DMS53 treated with DMSO at 0.1 percent for 48 hours (cell line): ENCODE measurements at regions not wholly inside any gene's neighbourhood (a gene's known extent, or its start where the extent isn't known, plus 50 kb on each side); places are given as distances from the start of the nearest gene placed in this dataset.
A peak's percentile ranks its signal among the peaks of the same experiment; 100 is the strongest.

Source experiments
- DNase-seq: peaks from one replicate; lab custom pipeline; 2025; ENCODE audit not compliant: unreplicated experiment; lab: John Stamatoyannopoulos, UW

DNA sequence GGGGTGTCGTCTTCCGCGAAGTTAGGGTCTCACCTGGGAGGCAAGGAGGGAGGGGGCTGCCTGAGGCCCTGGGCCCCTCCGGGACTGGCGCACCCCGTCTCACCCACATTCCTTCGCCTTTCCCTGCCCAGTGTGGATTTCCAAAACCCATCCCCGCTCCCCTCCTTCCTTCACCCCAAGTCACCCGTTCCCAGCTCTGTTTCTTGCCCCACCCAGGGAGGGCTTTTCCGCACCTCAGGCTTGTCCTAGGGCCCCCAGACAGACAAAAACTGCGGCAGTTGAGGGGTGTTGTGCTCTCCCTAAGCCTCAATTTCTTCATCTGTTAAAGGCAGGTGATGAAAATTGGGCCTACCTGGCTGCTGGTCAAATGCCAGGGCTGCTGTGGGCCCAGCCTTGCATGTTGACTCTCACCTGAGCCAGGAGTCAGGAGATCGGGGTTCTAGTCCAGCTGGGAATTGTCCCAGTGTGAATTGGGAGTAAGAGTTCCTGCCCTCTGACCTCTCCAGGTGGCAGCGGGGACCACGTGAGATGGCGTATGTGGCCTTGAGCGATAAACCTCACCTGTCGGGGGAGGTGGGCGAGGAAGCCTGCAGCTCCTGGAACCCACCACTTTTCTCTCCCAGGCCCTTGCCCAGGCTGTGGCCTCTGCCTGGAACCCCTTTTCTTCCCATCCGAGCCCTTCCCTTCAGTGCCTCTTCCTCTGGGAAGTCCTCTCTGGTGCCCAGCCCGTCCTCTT, 143.4 kb upstream of the IER5L start:
- DNase-seq: no peak

DNA sequence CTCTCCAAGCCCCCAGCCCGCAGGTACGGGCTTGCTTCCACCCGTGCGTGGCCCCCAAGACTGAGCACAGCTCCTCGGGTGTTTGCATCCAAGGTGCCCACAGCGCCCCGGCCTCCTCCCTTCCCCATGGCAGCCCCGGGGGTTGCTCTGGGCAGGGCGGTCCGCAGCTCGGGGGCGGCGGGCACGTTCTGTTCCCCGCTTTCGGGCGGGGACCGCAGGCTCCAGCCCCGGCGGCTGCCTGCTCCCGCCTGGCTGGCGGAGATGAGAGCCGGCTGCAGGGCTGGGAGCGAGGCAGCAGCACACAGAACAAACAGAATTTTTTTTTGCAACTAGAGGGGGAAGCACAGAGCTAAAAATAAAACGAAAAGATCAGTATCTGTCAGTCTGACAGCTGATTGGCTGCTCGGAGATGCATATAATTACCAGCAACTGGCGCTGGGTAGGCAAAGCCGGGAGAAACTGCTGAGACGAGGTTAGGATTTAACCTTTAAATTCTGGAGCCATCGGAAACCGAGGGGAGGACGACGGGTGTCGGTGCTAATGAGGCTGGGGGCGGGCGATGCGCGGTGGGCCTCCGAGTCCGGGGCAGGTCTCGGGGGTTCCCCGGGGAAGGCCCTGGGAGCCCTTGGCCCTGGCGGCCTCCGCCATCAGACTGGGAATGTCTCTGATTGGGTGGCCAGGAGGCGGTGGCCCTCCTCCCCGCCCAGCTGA, 142.7 kb upstream of the IER5L start:
- DNase-seq: peak; percentile 87

DNA sequence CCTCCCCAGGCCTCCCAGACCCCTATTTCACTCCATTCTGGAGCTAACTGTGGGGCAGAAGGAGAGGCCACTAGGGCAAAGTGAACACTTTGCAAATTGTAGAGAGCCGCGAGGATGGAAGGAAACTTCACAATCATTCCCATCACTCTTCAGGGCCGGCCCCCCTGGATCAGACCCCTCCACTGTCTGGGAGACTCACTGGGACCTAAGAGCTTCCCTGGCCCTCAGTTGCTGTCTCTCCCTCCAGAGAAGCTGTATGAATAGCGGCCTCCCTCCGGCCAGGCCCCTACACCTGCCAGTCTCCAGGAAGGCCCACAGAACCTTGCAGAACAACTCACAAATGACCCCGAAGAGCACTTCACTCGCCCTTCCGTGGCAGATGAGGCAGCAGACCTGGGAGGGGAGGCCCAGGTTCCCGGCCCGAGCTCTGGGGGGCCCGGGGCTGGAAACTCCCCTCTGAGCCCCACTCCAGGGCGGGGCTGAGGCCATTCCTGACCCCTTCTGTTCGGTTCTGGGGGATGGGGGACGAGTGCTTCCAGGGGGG, 141.9 kb upstream of the IER5L start:
- DNase-seq: no peak

DNA sequence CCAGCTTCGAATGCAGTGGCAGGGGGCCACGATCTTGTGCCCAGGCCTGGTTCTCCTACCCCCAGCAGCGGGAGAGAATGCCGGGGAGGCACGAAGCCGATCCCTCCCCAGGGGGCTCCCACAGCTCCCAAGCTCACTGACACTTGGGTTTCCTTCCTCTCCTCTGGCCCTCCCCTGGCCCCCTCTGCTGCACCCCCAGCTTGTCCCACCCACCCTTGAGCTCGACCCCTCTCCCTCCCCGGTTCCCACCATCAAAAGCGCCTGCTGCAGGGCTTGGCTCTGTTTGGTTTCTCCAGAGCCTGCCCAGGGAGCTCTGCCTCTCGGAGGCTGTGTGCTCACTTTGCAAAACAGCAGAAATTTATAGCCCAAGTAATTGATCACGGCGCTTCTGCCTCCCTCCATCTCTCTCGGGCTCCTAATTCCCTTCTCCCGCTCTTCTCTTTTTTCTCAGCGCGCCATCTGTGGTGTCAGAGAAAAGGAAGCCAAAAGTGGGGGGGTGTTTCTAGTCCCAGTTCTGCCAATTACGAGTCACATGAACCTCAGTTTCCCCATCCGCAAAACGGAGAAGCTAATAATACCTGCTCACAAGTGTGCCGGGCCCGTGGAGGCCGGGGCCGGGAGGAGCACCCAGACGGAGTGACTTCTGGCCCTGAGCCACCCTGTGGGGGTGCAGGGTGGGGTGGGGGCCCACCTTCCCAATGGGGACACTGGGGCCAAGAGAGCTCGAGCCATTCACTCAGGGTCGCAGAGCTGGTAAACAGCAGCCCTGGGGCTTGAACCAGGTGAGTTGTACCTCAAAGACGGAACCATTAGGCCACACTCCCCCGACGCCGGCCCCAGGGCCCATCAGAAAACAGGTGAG, 141.2 kb upstream of the IER5L start:
- DNase-seq: no peak

- no peak for DNase-seq
Observed at GRCh38 chr9:129318121-129319075, 140.3 kb upstream of the IER5L start.

- peak; percentile 19 for DNase-seq
Observed at GRCh38 chr9:129317179-129318011, 139.3 kb upstream of the IER5L start.

GRCh38 chr9:129316281-129317030, 138.4 kb upstream of the IER5L start:
- no peak for DNase-seq

- DNase-seq: no peak
Observed at GRCh38 chr9:129313331-129313955, 135.4 kb upstream of the IER5L start.

DNA sequence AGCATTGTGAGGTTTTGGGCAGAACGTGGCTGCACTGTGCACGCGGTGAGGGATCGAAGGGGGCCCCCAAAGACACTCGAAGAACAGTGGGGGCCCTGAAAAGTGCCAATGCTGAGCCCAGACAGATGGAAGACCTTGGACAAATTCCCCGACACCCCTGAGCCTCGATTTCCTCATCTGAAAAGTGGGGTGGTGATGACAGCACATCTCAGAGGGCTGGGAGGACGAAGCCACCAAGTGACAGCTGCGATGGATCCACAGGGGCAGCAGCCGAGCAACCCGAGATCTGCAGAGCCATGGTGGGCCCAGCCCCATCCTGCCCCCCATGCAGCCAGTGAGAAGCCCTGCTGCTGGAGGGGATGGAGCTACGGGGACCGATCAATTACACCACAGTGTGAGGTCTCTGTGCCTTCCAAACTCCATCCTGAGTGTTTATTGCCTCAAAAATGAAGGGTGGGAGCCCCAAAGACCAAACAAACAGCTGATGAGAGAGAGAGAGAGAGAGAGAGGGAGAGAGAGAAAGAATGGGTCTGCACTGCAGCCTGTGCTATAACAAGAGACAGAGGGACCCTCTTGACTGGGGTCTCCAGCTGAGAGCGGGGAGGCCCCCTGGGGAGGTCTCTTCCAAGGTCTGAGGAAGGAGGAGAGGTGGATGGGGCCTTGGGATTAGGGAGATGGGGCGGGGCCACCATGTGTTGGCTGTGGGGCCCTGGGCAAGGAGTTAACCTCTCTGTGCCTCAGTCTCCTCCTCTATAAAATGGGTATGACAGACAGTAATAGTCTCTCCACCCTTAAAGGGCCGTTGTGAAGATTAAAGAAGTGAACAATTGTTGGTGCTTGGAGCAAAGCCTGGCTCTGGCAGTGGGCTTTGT, 134.4 kb upstream of the IER5L start:
- no peak for DNase-seq

GRCh38 chr9:129311643-129312042, 133.6 kb upstream of the IER5L start:
- no peak for DNase-seq

GRCh38 chr9:129310666-129311350, 132.7 kb upstream of the IER5L start:
- no peak for DNase-seq

- DNase-seq: no peak
Observed at GRCh38 chr9:129309906-129310305, 131.8 kb upstream of the IER5L start.

- DNase-seq: no peak
Observed at GRCh38 chr9:129309041-129309430, 131.0 kb upstream of the IER5L start.

GRCh38 chr9:129307227-129307970, 129.3 kb upstream of the IER5L start:
- DNase-seq: no peak

DNA sequence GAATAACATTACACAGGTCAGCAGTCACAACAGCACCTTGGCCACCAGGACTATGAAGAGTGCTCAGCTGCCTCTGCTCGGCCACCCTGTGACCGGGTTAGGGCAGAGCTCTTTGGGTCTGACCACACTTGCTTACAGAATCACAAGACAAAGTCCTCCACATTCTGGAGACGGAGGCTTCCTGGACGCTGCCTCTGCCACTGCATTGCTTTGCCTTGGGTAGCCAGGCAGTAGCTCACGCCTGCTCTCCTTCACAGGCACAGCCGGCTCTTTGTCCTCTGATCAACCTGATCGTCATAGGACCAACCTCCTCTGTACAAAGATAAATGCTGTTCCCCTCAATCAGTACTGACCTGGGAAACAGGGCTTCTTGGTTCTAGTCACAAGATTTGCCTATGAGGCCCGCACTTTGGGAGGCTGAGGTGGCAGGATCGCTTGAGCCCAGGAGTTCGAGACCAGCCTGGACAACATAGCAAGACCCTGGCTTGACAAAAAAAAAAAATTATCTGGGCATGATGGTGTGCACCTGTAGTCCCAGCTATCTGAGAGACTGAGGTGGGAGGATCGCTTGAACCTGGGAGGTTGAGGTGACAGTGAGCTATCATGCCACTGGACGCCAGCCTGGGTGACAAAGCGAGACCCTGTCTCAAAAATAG, 128.4 kb upstream of the IER5L start:
- no peak for DNase-seq

DNA sequence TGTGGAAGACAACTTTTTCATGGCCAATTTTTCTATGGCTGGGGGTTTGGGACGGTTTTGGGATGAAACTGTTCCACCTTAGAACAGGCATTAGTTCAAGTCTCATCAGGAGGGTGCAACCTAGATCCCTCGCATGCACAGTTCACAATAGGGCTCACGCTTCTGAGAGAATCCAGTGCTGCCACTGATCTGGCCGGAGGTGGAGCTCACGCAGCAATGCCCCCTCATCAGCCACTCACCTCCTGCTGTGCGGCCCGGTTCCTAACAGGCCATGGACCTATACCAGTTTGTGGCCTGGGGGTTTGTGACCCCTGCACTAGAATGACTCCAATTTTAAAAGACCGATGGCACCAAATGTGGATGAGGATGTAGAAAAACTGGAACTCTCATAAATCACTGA, 127.2 kb upstream of the IER5L start:
- DNase-seq: no peak
